ENCODE measurements at regions not wholly inside any gene's neighbourhood (a gene's known extent, or its start where the extent isn't known, plus 50 kb on each side); places are given as distances from the start of the nearest gene placed in this dataset.

DNA sequence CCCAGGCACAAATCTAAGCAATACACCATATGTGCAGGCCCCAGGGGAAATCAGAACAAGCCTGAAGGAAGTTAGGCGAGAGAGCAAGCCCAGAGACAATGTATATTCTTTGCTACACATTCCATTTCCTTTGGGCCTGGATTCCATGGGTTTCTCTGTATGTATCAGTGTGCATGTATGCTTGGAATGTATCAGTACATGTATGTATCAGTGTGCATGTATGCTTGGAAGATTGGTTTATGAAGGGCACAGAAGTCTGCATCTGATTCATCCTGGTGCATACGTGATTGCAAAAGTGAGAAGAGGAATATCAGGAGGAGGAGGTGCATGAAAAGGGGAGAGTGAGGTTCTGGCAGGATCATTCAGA lies 232.6 kb upstream of the ANKRD55 start:
- Histone ChIP-seq H3K9me3 (ENCODE audit: control extremely low read depth in 1 of 5, control insufficient read depth in 4 of 5, insufficient read depth in 2 of 5, low read depth in 1 of 5, low read length in 4 of 5) (no peaks in the 10 kb centered on the region), H3K27ac (ENCODE audit: insufficient read depth in 1 of 2, low read depth in 1 of 2, low read length in 2 of 2, poor library complexity in 1 of 2, severe bottlenecking in 2 of 2) (no peak overlapping the region), H3K4me3 (ENCODE audit: control insufficient read depth in 1 of 7, extremely low read depth in 1 of 7, insufficient read depth in 4 of 7, low read depth in 2 of 7, low read length in 6 of 7) (no peak overlapping the region), H3K36me3 (ENCODE audit: control insufficient read depth in 4 of 4, insufficient read depth in 4 of 4, low read length in 3 of 4) (no peaks in the 10 kb centered on the region), H3K4me1 (ENCODE audit: control extremely low read depth in 1 of 4, control insufficient read depth in 4 of 4, insufficient read depth in 4 of 4, low read length in 3 of 4) (no peaks in the 10 kb centered on the region), H3K27me3 (replicated peaks in 2 of 5; ENCODE audit: control insufficient read depth in 4 of 5, insufficient read depth in 5 of 5, low read length in 4 of 5) (no peaks in the 10 kb centered on the region)
- POLR2A ChIA-PET: no interaction called here
- no peak for DNase-seq
- WGBS (ENCODE audit: insufficient coverage): 100% methylated on average over 1 of the region's 2 CpGs
- CTCF ChIA-PET: no interaction called here

DNA sequence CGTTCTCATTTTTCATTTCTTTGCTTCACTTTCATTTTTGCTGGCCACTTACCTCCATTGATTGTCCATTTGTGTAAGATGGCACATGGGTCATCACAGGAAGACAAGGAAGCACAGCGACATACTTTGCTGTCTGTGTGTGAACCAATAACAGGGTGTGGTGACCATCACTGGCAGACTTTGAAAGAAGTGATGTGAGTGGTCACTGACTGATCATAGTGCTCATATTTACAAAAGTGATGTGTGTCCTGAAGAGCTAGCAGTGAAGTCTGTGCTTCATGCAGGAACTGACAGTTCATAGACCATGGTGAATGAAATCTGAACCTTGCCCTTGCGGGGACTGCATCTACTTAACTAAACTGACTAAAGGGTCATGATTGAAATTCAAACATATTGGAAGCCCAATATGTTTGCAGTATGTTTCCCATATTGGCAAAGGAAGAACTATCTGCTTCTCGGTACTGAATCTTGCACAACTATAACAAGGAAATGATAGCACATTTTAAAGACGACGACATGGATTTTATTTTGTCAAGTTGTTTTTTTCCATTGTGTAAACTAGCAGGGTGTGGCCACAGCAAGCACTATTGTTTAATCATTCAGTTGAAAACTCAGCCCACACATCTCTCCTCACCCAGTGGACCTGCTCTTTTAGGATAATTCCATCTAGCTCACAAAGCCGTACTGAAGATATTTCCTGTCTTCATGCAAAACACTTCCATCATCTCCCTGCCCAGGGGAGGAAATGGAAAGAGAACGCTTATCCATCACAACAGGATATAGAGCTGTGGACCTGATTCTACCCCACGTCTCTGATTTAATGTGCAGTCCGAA lies 232.0 kb upstream of the ANKRD55 start:
- CTCF ChIA-PET: no interaction called here
- Histone ChIP-seq H3K9me3 (ENCODE audit: control extremely low read depth in 1 of 5, control insufficient read depth in 4 of 5, insufficient read depth in 2 of 5, low read depth in 1 of 5, low read length in 4 of 5) (no peaks in the 10 kb centered on the region), H3K36me3 (ENCODE audit: control insufficient read depth in 4 of 4, insufficient read depth in 4 of 4, low read length in 3 of 4) (no peaks in the 10 kb centered on the region), H3K27me3 (replicated peaks in 2 of 5; ENCODE audit: control insufficient read depth in 4 of 5, insufficient read depth in 5 of 5, low read length in 4 of 5) (no peaks in the 10 kb centered on the region), H3K4me3 (ENCODE audit: control insufficient read depth in 1 of 7, extremely low read depth in 1 of 7, insufficient read depth in 4 of 7, low read depth in 2 of 7, low read length in 6 of 7) (no peak overlapping the region), H3K27ac (ENCODE audit: insufficient read depth in 1 of 2, low read depth in 1 of 2, low read length in 2 of 2, poor library complexity in 1 of 2, severe bottlenecking in 2 of 2) (no peak overlapping the region), H3K4me1 (ENCODE audit: control extremely low read depth in 1 of 4, control insufficient read depth in 4 of 4, insufficient read depth in 4 of 4, low read length in 3 of 4) (no peaks in the 10 kb centered on the region)
- POLR2A ChIA-PET: interaction anchor here (1.2 kb wide), 1 partner anchor 15 kb away, joined by 3 read pairs; no protein-coding TSS in a partner anchor
- WGBS (ENCODE audit: insufficient coverage): 85% methylated on average over 5 of the region's 10 CpGs
- DNase-seq: no peak

GRCh38 chr5:56463944-56464571 lies 230.9 kb upstream of the ANKRD55 start:
- Histone ChIP-seq H3K4me1 (ENCODE audit: control extremely low read depth in 1 of 4, control insufficient read depth in 4 of 4, insufficient read depth in 4 of 4, low read length in 3 of 4) (no peaks in the 10 kb centered on the region), H3K9me3 (ENCODE audit: control extremely low read depth in 1 of 5, control insufficient read depth in 4 of 5, insufficient read depth in 2 of 5, low read depth in 1 of 5, low read length in 4 of 5) (no peaks in the 10 kb centered on the region), H3K27ac (ENCODE audit: insufficient read depth in 1 of 2, low read depth in 1 of 2, low read length in 2 of 2, poor library complexity in 1 of 2, severe bottlenecking in 2 of 2) (no peak overlapping the region), H3K4me3 (ENCODE audit: control insufficient read depth in 1 of 7, extremely low read depth in 1 of 7, insufficient read depth in 4 of 7, low read depth in 2 of 7, low read length in 6 of 7) (no peak overlapping the region), H3K36me3 (ENCODE audit: control insufficient read depth in 4 of 4, insufficient read depth in 4 of 4, low read length in 3 of 4) (no peaks in the 10 kb centered on the region), H3K27me3 (replicated peaks in 2 of 5; ENCODE audit: control insufficient read depth in 4 of 5, insufficient read depth in 5 of 5, low read length in 4 of 5) (no peaks in the 10 kb centered on the region)
- POLR2A ChIA-PET: interaction anchor here (1.2 kb wide), 1 partner anchor 14 kb away, joined by 3 read pairs; no protein-coding TSS in a partner anchor
- no peak for DNase-seq
- CTCF ChIA-PET: no interaction called here
- 90% methylated on average over 2 of the region's 4 CpGs for WGBS (ENCODE audit: insufficient coverage)

DNA sequence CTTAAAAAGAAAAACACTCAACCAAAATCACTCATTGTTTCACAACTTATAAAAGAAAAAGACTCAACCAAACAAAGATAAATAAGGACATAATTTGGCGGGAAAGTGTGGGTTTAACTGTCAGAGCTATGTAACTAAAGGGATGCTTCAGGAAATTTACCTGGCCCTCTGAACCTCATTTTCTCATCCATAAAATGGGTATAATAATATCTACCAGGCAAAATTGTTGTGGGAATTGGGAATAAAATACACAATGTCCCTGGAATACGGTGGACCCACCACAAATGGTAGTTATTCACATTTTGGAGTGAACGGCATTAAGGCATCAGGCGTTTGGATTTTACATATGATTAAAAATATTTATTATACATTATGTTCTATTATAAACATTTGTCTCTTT lies 228.5 kb upstream of the ANKRD55 start:
- Histone ChIP-seq H3K27me3 (replicated peaks in 2 of 5; ENCODE audit: control insufficient read depth in 4 of 5, insufficient read depth in 5 of 5, low read length in 4 of 5) (no peaks in the 10 kb centered on the region), H3K4me1 (ENCODE audit: control extremely low read depth in 1 of 4, control insufficient read depth in 4 of 4, insufficient read depth in 4 of 4, low read length in 3 of 4) (no peaks in the 10 kb centered on the region), H3K36me3 (ENCODE audit: control insufficient read depth in 4 of 4, insufficient read depth in 4 of 4, low read length in 3 of 4) (no peaks in the 10 kb centered on the region), H3K9me3 (ENCODE audit: control extremely low read depth in 1 of 5, control insufficient read depth in 4 of 5, insufficient read depth in 2 of 5, low read depth in 1 of 5, low read length in 4 of 5) (no peaks in the 10 kb centered on the region), H3K4me3 (ENCODE audit: control insufficient read depth in 1 of 7, extremely low read depth in 1 of 7, insufficient read depth in 4 of 7, low read depth in 2 of 7, low read length in 6 of 7) (no peak overlapping the region), H3K27ac (ENCODE audit: insufficient read depth in 1 of 2, low read depth in 1 of 2, low read length in 2 of 2, poor library complexity in 1 of 2, severe bottlenecking in 2 of 2) (no peak overlapping the region)
- DNase-seq: no peak
- CTCF ChIA-PET: no interaction called here
- POLR2A ChIA-PET: no interaction called here
- no CpG with 5 or more reads among the region's 4 CpGs for WGBS (ENCODE audit: insufficient coverage)

GRCh38 chr5:56460681-56461191 lies 227.6 kb upstream of the ANKRD55 start:
- WGBS (ENCODE audit: insufficient coverage): 100% methylated on average over 2 of the region's 5 CpGs
- Histone ChIP-seq H3K4me1 (ENCODE audit: control extremely low read depth in 1 of 4, control insufficient read depth in 4 of 4, insufficient read depth in 4 of 4, low read length in 3 of 4) (no peaks in the 10 kb centered on the region), H3K4me3 (ENCODE audit: control insufficient read depth in 1 of 7, extremely low read depth in 1 of 7, insufficient read depth in 4 of 7, low read depth in 2 of 7, low read length in 6 of 7) (no peak overlapping the region), H3K27me3 (replicated peaks in 2 of 5; ENCODE audit: control insufficient read depth in 4 of 5, insufficient read depth in 5 of 5, low read length in 4 of 5) (no peaks in the 10 kb centered on the region), H3K9me3 (ENCODE audit: control extremely low read depth in 1 of 5, control insufficient read depth in 4 of 5, insufficient read depth in 2 of 5, low read depth in 1 of 5, low read length in 4 of 5) (no peaks in the 10 kb centered on the region), H3K27ac (ENCODE audit: insufficient read depth in 1 of 2, low read depth in 1 of 2, low read length in 2 of 2, poor library complexity in 1 of 2, severe bottlenecking in 2 of 2) (no peak overlapping the region), H3K36me3 (ENCODE audit: control insufficient read depth in 4 of 4, insufficient read depth in 4 of 4, low read length in 3 of 4) (no peaks in the 10 kb centered on the region)
- ChIA-PET POLR2A (no interaction called here), CTCF (no interaction called here)
- DNase-seq: no peak

GRCh38 chr5:56460195-56460546 lies 227.0 kb upstream of the ANKRD55 start:
- H3K4me1 ChIP-seq (ENCODE audit: control extremely low read depth in 1 of 4, control insufficient read depth in 4 of 4, insufficient read depth in 4 of 4, low read length in 3 of 4): no peaks in the 10 kb centered on the region
- POLR2A ChIA-PET: no interaction called here
- WGBS (ENCODE audit: insufficient coverage): no CpG with 5 or more reads among the region's 2 CpGs

GRCh38 chr5:56459394-56460194 lies 226.5 kb upstream of the ANKRD55 start:
- Histone ChIP-seq H3K36me3 (ENCODE audit: control insufficient read depth in 4 of 4, insufficient read depth in 4 of 4, low read length in 3 of 4) (no peaks in the 10 kb centered on the region), H3K27me3 (replicated peaks in 2 of 5; ENCODE audit: control insufficient read depth in 4 of 5, insufficient read depth in 5 of 5, low read length in 4 of 5) (no peaks in the 10 kb centered on the region), H3K4me1 (ENCODE audit: control extremely low read depth in 1 of 4, control insufficient read depth in 4 of 4, insufficient read depth in 4 of 4, low read length in 3 of 4) (no peaks in the 10 kb centered on the region), H3K9me3 (ENCODE audit: control extremely low read depth in 1 of 5, control insufficient read depth in 4 of 5, insufficient read depth in 2 of 5, low read depth in 1 of 5, low read length in 4 of 5) (no peaks in the 10 kb centered on the region), H3K4me3 (ENCODE audit: control insufficient read depth in 1 of 7, extremely low read depth in 1 of 7, insufficient read depth in 4 of 7, low read depth in 2 of 7, low read length in 6 of 7) (no peak overlapping the region), H3K27ac (ENCODE audit: insufficient read depth in 1 of 2, low read depth in 1 of 2, low read length in 2 of 2, poor library complexity in 1 of 2, severe bottlenecking in 2 of 2) (no peak overlapping the region)
- DNase-seq: no peak
- WGBS (ENCODE audit: insufficient coverage): no CpG with 5 or more reads among the region's 6 CpGs
- ChIA-PET POLR2A (no interaction called here), CTCF (no interaction called here)

More at GRCh38 chr5:56460195-56460546, 227.0 kb upstream of the ANKRD55 start:
- DNase-seq: no peak
- Histone ChIP-seq H3K4me3 (ENCODE audit: control insufficient read depth in 1 of 7, extremely low read depth in 1 of 7, insufficient read depth in 4 of 7, low read depth in 2 of 7, low read length in 6 of 7) (no peak overlapping the region), H3K9me3 (ENCODE audit: control extremely low read depth in 1 of 5, control insufficient read depth in 4 of 5, insufficient read depth in 2 of 5, low read depth in 1 of 5, low read length in 4 of 5) (no peaks in the 10 kb centered on the region), H3K27ac (ENCODE audit: insufficient read depth in 1 of 2, low read depth in 1 of 2, low read length in 2 of 2, poor library complexity in 1 of 2, severe bottlenecking in 2 of 2) (no peak overlapping the region), H3K36me3 (ENCODE audit: control insufficient read depth in 4 of 4, insufficient read depth in 4 of 4, low read length in 3 of 4) (no peaks in the 10 kb centered on the region), H3K27me3 (replicated peaks in 2 of 5; ENCODE audit: control insufficient read depth in 4 of 5, insufficient read depth in 5 of 5, low read length in 4 of 5) (no peaks in the 10 kb centered on the region)
- CTCF ChIA-PET: no interaction called here
